K562 (cell line): ENCODE measurements at regions not wholly inside any gene's neighbourhood (a gene's known extent, or its start where the extent isn't known, plus 50 kb on each side); places are given as distances from the start of the nearest gene placed in this dataset.

Source experiments
- ARID1B ChIP-seq: fragments of 450-650 bp; IDR thresholded peaks from 2 replicates; pipeline ENCODE4 v1.6.1; 2016; ENCODE audit warnings: antibody characterized with exemption, mild to moderate bottlenecking, inconsistent platforms
- ATF1 ChIP-seq, 2 experiments: fragments of 450-650 bp in 1 of 2; IDR thresholded peaks; 2 replicates each; pipeline ENCODE4 v1.6.1; 2016; ENCODE audit warnings: missing compliant biosample characterization in 1 of 2, missing genetic modification characterization in 1 of 2
- BCLAF1 ChIP-seq, 2 experiments: fragments of 450-650 bp in 1 of 2; IDR thresholded peaks; 2 replicates each; pipeline ENCODE4 v1.6.1; 2011 to 2017; ENCODE audit warnings: low read depth in 2 of 2, antibody characterized with exemption in 1 of 2, borderline replicate concordance in 1 of 2, low read length in 1 of 2, mild to moderate bottlenecking in 1 of 2, mixed read lengths in 1 of 2; ENCODE audit not compliant: control insufficient read depth in 1 of 2
- CREB1 ChIP-seq, 2 experiments: sonication (generic) in 1 of 2; formaldehyde crosslinking in 1 of 2; IDR thresholded peaks; 2 replicates each; pipeline versions ENCODE4 v1.6.1 to v1.8.0; 2012 to 2022; ENCODE audit warnings: inconsistent platforms in 1 of 2, mild to moderate bottlenecking in 1 of 2, missing genetic modification reagents in 1 of 2, moderate library complexity in 1 of 2
- ELF1 ChIP-seq: fragments of 200-800 bp; sonication (Bioruptor generic); IDR thresholded peaks from 2 replicates; pipeline ENCODE4 v1.6.1; 2016; ENCODE audit warnings: missing genetic modification characterization, missing compliant biosample characterization
- FOSL1 ChIP-seq: fragments of 200-800 bp; sonication (Bioruptor generic); conservative IDR thresholded peaks from 2 replicates; pipeline ENCODE4 v1.6.1; 2016; ENCODE audit warnings: missing genetic modification characterization, missing compliant biosample characterization
- HNRNPL ChIP-seq: fragments of 200-400 bp; formaldehyde crosslinking; IDR thresholded peaks from 2 replicates; pipeline ENCODE4 v1.6.1; 2017; ENCODE audit warnings: low read depth, mild to moderate bottlenecking, low read length
- MAFK ChIP-seq: IDR thresholded peaks from 2 replicates; pipeline ENCODE4 v1.6.1; 2011; ENCODE audit warnings: low read length, improper control_type of control experiment
- MTA1 ChIP-seq: fragments of 450-650 bp; IDR thresholded peaks from 2 replicates; pipeline ENCODE4 v1.6.1; 2017; ENCODE audit warnings: borderline replicate concordance
- NRF1 ChIP-seq, 2 experiments: fragments of 450-650 bp; IDR thresholded peaks in 1 of 2; conservative IDR thresholded peaks in 1 of 2; 2 replicates each; pipeline ENCODE4 v1.6.1; 2014; ENCODE audit warnings: mild to moderate bottlenecking in 2 of 2
- RFX5 ChIP-seq: IDR thresholded peaks from 2 replicates; pipeline ENCODE4 v1.6.1; 2011; ENCODE audit warnings: low read depth, mild to moderate bottlenecking, improper control_type of control experiment, low read length
- SMARCA4 ChIP-seq: fragments of 450-650 bp; IDR thresholded peaks from 2 replicates; pipeline ENCODE4 v1.6.1; 2016
- SP2 ChIP-seq: IDR thresholded peaks from 2 replicates; pipeline ENCODE4 v1.6.1; 2011; ENCODE audit warnings: mild to moderate bottlenecking, low read depth, low read length, moderate library complexity; ENCODE audit not compliant: poor library complexity, severe bottlenecking; ENCODE audit errors: extremely low read depth
- ZBTB9 ChIP-seq: fragments of 450-650 bp; formaldehyde crosslinking; IDR thresholded peaks from 2 replicates; pipeline ENCODE4 v1.4.0; 2020; ENCODE audit warnings: mild to moderate bottlenecking, moderate library complexity
- ZC3H8 ChIP-seq: fragments of 450-650 bp; IDR thresholded peaks from 2 replicates; pipeline ENCODE4 v1.6.1; 2017
- ZNF184 ChIP-seq: sonication (generic); formaldehyde crosslinking; IDR thresholded peaks from 2 replicates; pipeline ENCODE4 v1.5.0; 2020; ENCODE audit warnings: missing genetic modification reagents
- ZNF280B ChIP-seq: fragments of 250-450 bp; sonication (Bioruptor Pico); IDR thresholded peaks from 2 replicates; pipeline ENCODE4 v1.5.1; 2021; ENCODE audit warnings: mild to moderate bottlenecking
- TF ChIP-seq, protein P1 (sequence below): fragments of 250-450 bp; sonication (Bioruptor Pico); IDR thresholded peaks from 2 replicates; pipeline ENCODE4 v1.4.0; 2020
- TF ChIP-seq, protein P2 (sequence below): sonication (generic); formaldehyde crosslinking; IDR thresholded peaks from 2 replicates; pipeline ENCODE4 v1.8.0; 2022; ENCODE audit warnings: mild to moderate bottlenecking, low read depth, missing genetic modification reagents

- TF ChIP-seq SP2, result no peak
- no peak for TF ChIP-seq BCLAF1 (IDR thresholded peaks at IDR 0.05; ENCODE audit: borderline replicate concordance in 1 of 2, control insufficient read depth in 1 of 2, low read depth in 2 of 2, low read length in 1 of 2)
- no peak for TF ChIP-seq ZNF280B
- TF ChIP-seq SMARCA4, result peak; percentile 56
- TF ChIP-seq ZBTB9 (CRISPR knock-in tag), result no peak
- no peak for TF ChIP-seq MAFK
- peak; percentile 91 for TF ChIP-seq FOSL1 (tag)
- TF ChIP-seq ELF1 (tag), result no peak
- peak; percentile 41 for TF ChIP-seq ARID1B
- TF ChIP-seq, protein P1, sequence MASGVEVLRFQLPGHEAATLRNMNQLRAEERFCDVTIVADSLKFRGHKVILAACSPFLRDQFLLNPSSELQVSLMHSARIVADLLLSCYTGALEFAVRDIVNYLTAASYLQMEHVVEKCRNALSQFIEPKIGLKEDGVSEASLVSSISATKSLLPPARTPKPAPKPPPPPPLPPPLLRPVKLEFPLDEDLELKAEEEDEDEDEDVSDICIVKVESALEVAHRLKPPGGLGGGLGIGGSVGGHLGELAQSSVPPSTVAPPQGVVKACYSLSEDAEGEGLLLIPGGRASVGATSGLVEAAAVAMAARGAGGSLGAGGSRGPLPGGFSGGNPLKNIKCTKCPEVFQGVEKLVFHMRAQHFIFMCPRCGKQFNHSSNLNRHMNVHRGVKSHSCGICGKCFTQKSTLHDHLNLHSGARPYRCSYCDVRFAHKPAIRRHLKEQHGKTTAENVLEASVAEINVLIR, result no peak
- TF ChIP-seq, protein P2, sequence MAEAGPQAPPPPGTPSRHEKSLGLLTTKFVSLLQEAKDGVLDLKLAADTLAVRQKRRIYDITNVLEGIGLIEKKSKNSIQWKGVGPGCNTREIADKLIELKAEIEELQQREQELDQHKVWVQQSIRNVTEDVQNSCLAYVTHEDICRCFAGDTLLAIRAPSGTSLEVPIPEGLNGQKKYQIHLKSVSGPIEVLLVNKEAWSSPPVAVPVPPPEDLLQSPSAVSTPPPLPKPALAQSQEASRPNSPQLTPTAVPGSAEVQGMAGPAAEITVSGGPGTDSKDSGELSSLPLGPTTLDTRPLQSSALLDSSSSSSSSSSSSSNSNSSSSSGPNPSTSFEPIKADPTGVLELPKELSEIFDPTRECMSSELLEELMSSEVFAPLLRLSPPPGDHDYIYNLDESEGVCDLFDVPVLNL, result no peak
- TF ChIP-seq HNRNPL, result no peak
- TF ChIP-seq ZNF184 (CRISPR knock-in tag), result no peak
- TF ChIP-seq RFX5, result no peak
- no peak for TF ChIP-seq ZC3H8
- no peak for TF ChIP-seq ATF1 (CRISPR knock-in tag; IDR thresholded peaks at IDR 0.05)
- TF ChIP-seq ATF1 (tag; IDR thresholded peaks at IDR 0.05), result peak; percentile 60
- no peak for TF ChIP-seq NRF1 (conservative IDR thresholded peaks at IDR 0.05 in 1 of 2, IDR thresholded peaks at IDR 0.05 in 1 of 2)
- TF ChIP-seq MTA1, result no peak
- peak; percentile 50 for TF ChIP-seq CREB1 (IDR thresholded peaks at IDR 0.05)
- TF ChIP-seq CREB1 (CRISPR knock-in tag; IDR thresholded peaks at IDR 0.05), result peak; percentile 66
Observed at GRCh38 chr15:75107908-75108838, 84.8 kb downstream of the PPCDC start (continued).
